HG03558 (cell line): ENCODE measurements at regions not wholly inside any gene's neighbourhood (a gene's known extent, or its start where the extent isn't known, plus 50 kb on each side); places are given as distances from the start of the nearest gene placed in this dataset.
"Not testable (repeated sequence)": the region's sequence is repeated elsewhere in the genome, so short reads cannot be mapped to it uniquely, and the experiment has no call there.

ENCODE experiments used
- ATAC-seq: cut with Tn5 transposase; IDR thresholded peaks from one replicate; pipeline ENCODE4 v1.9.1; 2021; ENCODE audit warnings: moderate number of reproducible peaks; ENCODE audit not compliant: unreplicated experiment; ENCODE audit errors: extremely low read depth

GRCh38 chr2:187008111-187008510 lies 159.1 kb upstream of the ZSWIM2 start:
- ATAC-seq, result no peak

- no peak for ATAC-seq
Measured at GRCh38 chr2:187003611-187004010, 154.6 kb upstream of the ZSWIM2 start.

GRCh38 chr2:187003038-187003554 lies 154.1 kb upstream of the ZSWIM2 start:
- no peak for ATAC-seq

- ATAC-seq, result no peak
Measured at GRCh38 chr2:187002242-187002641, 153.3 kb upstream of the ZSWIM2 start.

- ATAC-seq, result no peak
Measured at GRCh38 chr2:187001248-187001647, 152.3 kb upstream of the ZSWIM2 start.

- ATAC-seq, result no peak
Measured at GRCh38 chr2:186995092-186995491, 146.1 kb upstream of the ZSWIM2 start.

GRCh38 chr2:186992597-186992996 lies 143.6 kb upstream of the ZSWIM2 start:
- no peak for ATAC-seq

- ATAC-seq, result no peak
Measured at GRCh38 chr2:186991766-186992417, 142.9 kb upstream of the ZSWIM2 start.

- ATAC-seq, result no peak
Measured at GRCh38 chr2:186984966-186985365, 136.0 kb upstream of the ZSWIM2 start.

GRCh38 chr2:186984481-186984880 lies 135.5 kb upstream of the ZSWIM2 start:
- ATAC-seq, result no peak

GRCh38 chr2:186980787-186981550 lies 132.0 kb upstream of the ZSWIM2 start:
- ATAC-seq, result no peak

GRCh38 chr2:186980117-186980442 lies 131.1 kb upstream of the ZSWIM2 start:
- no peak for ATAC-seq

GRCh38 chr2:186979439-186980116 lies 130.6 kb upstream of the ZSWIM2 start:
- ATAC-seq, result no peak

- no peak for ATAC-seq
Measured at GRCh38 chr2:186977433-186978045, 128.6 kb upstream of the ZSWIM2 start.

GRCh38 chr2:186976329-186976728 lies 127.4 kb upstream of the ZSWIM2 start:
- no peak for ATAC-seq

- no peak for ATAC-seq
Measured at GRCh38 chr2:186972281-186972970, 123.5 kb upstream of the ZSWIM2 start.

GRCh38 chr2:186968277-186968676 lies 119.3 kb upstream of the ZSWIM2 start:
- ATAC-seq, result peak; percentile 75

GRCh38 chr2:186966015-186966414 lies 117.0 kb upstream of the ZSWIM2 start:
- ATAC-seq, result no peak

GRCh38 chr2:186962085-186962747 lies 113.2 kb upstream of the ZSWIM2 start:
- no peak for ATAC-seq

GRCh38 chr2:186960241-186960640 lies 111.3 kb upstream of the ZSWIM2 start:
- ATAC-seq, result not testable (repeated sequence)
